ENCODE measurements at regions not wholly inside any gene's neighbourhood (a gene's known extent, or its start where the extent isn't known, plus 50 kb on each side); places are given as distances from the start of the nearest gene placed in this dataset.
"Not testable (repeated sequence)": the region's sequence is repeated elsewhere in the genome, so short reads cannot be mapped to it uniquely, and the experiment has no call there.

GRCh38 chr5:109992264-109992915 lies 302.7 kb downstream of the MAN2A1 start:
- DNase-seq = peak; percentile 16

GRCh38 chr5:109994135-109994534 lies 304.4 kb downstream of the MAN2A1 start:
- DNase-seq = no peak

- no peak for DNase-seq
Measured at GRCh38 chr5:109996246-109996645, 306.5 kb downstream of the MAN2A1 start.

GRCh38 chr5:109997161-109997560 lies 307.4 kb downstream of the MAN2A1 start:
- DNase-seq = peak; percentile 14

GRCh38 chr5:109998208-109998607 lies 308.5 kb downstream of the MAN2A1 start:
- DNase-seq = no peak

- DNase-seq = no peak
Measured at GRCh38 chr5:109998726-109999125, 309.0 kb downstream of the MAN2A1 start.

GRCh38 chr5:110001648-110002047 lies 311.9 kb downstream of the MAN2A1 start:
- DNase-seq = no peak

- DNase-seq = no peak
Measured at GRCh38 chr5:110002652-110003051, 312.9 kb downstream of the MAN2A1 start.

- DNase-seq = not testable (repeated sequence)
Measured at GRCh38 chr5:110005907-110006562, 316.3 kb downstream of the MAN2A1 start.

- no peak for DNase-seq
Measured at GRCh38 chr5:110007101-110007500, 317.4 kb downstream of the MAN2A1 start.

GRCh38 chr5:110008131-110008530 lies 318.4 kb downstream of the MAN2A1 start:
- DNase-seq = no peak

GRCh38 chr5:110012145-110012544 lies 322.4 kb downstream of the MAN2A1 start:
- DNase-seq = no peak

- DNase-seq = no peak
Measured at GRCh38 chr5:110013017-110013416, 323.3 kb downstream of the MAN2A1 start.

- DNase-seq = no peak
Measured at GRCh38 chr5:110017854-110018253, 328.1 kb downstream of the MAN2A1 start.

- DNase-seq = no peak
Measured at GRCh38 chr5:110018509-110018908, 328.8 kb downstream of the MAN2A1 start.

- no peak for DNase-seq
Measured at GRCh38 chr5:110019119-110019518, 329.4 kb downstream of the MAN2A1 start.

- no peak for DNase-seq
Measured at GRCh38 chr5:110019780-110020179, 330.1 kb downstream of the MAN2A1 start.

GRCh38 chr5:110021251-110021650 lies 331.5 kb downstream of the MAN2A1 start:
- DNase-seq = no peak

- no peak for DNase-seq
Measured at GRCh38 chr5:110025160-110025559, 335.4 kb downstream of the MAN2A1 start.

- no peak for DNase-seq
Measured at GRCh38 chr5:110027527-110028322, 338.0 kb downstream of the MAN2A1 start.

GRCh38 chr5:110031402-110032140 lies 341.8 kb downstream of the MAN2A1 start:
- peak; percentile 34 for DNase-seq

- DNase-seq = peak; percentile 17
Measured at GRCh38 chr5:110032376-110032775, 342.6 kb downstream of the MAN2A1 start.

- DNase-seq = no peak
Measured at GRCh38 chr5:110034056-110034600, 344.4 kb downstream of the MAN2A1 start.

Measured in NCI-H69 (cell line).